NCI-H526 treated with DMSO at 0.1 percent for 48 hours (cell line): ENCODE measurements at regions not wholly inside any gene's neighbourhood (a gene's known extent, or its start where the extent isn't known, plus 50 kb on each side); places are given as distances from the start of the nearest gene placed in this dataset.

Source experiments
- DNase-seq: peaks from one replicate; lab custom pipeline; 2025; lab: John Stamatoyannopoulos, UW

DNA sequence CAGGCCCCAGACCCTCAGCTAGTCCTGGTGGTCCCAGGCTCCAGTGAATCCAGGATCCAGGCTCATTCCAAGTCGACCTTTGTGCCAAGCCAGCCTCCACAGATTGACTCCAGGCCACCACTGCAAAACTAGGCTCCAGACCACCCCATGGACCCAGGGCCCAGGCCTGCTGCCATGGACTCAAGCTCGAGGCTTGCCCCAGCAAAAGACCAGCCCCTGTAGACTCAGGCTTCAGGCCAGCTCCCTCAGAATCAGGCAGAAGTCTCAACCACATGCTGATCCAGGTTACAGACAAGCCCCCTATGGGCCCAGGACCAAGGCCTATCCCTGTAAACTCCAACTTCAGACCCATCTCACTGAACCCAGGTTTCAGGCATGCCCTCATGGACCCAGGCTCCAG is 692.4 kb downstream of the PCDH19 start:
- no peak for DNase-seq

DNA sequence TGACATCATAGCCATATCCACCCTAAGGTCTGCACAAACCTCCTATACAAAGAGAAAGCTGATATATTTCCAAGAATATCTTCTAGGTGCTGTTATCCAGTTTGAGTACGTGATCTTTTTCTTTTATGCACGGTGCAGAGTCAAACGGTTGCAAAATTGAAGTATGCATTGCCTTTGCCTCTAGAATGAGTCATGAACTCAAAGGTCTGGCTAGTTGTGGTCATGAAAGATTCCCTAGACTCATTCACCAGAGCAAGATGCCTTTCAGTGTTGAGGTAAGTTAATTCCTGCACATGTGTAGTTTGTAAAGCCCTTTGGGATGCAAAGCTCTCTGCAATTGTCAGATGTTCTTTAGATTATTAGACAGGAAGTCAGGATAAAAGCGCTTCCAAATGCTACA is 704.4 kb downstream of the PCDH19 start:
- DNase-seq: no peak

GRCh38 chrX:99703473-99703872 is 706.6 kb downstream of the PCDH19 start:
- DNase-seq: no peak

- DNase-seq: no peak
Observed at GRCh38 chrX:99698451-99698850, 711.6 kb downstream of the PCDH19 start.

GRCh38 chrX:99663136-99663535 is 746.9 kb downstream of the PCDH19 start:
- no peak for DNase-seq

- DNase-seq: no peak
Observed at GRCh38 chrX:99654188-99654587, 755.9 kb downstream of the PCDH19 start.

GRCh38 chrX:99653352-99653751 is 756.7 kb downstream of the PCDH19 start:
- no peak for DNase-seq

GRCh38 chrX:99613041-99613440 is 797.0 kb downstream of the PCDH19 start:
- DNase-seq: no peak

DNA sequence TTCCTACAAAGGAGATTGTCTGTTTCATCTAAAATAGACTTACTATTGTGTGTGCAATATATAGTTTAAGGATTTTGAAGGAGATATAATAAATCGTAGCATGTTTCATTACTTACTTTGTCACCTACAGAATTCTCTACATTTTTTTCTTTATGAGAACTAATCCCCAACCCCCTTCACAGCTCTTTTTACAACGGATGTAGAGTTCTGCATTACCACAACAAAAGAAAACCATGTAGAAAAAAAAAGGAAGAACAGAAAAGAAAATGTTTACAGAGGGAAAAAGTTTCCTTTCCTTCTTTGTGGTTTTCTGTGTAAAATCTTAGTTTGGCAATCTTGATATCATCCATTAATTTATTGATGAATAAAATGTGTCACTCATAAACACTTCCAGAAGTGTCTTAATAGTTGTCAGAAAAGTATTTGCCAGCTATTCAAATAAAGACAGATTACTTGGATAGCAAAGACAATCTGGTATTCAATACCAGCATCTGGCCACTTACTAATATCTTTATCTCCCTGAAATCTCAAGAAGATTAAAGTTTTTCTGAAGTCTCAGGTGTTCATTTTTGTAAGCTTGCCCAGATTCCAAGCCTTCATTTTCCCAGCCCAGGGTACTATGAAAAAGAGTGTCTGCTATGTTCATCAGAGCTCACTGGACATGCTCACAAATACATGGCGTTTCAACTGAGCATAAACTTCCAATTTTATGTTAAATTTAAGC is 806.8 kb downstream of the PCDH19 start:
- no peak for DNase-seq

DNA sequence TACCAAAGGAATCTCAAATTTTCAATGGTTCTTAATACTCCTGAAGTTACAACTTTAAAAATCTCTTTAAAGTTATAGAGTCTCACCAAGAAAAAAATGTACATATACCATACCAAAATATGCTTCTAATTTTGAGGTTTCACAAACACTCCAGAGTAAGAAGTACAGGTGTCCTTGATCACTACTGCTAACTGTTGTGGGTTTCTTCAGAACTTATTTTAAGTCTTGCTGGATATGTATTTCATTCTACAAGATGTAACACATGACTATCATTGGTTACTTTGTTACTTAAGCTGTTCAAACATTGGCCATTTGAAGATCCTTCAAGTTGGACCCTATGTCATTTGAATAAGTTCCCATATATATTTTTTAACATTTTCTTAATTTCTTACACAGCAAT is 808.0 kb downstream of the PCDH19 start:
- no peak for DNase-seq

DNA sequence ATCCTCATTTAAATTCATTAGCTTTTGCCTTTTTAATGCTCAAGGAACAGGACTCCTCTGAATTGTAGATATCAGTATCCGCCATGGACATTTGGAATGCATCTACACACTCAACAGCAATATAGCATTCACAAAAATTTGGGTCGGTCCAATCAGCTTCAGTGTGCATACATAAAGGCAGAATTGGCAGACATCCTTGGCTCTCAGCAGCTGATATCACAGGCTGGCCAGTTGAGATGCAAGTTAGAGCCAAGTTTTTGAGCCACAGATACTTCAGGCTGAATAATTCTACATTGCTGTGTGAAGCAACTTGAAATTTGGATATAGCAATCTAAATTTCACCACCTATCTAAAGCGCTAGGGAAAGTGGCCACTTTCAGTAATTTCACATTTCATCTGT is 821.1 kb downstream of the PCDH19 start:
- no peak for DNase-seq

GRCh38 chrX:99572711-99573110 is 837.4 kb downstream of the PCDH19 start:
- no peak for DNase-seq

- no peak for DNase-seq
Observed at GRCh38 chrX:99549381-99549780, 860.7 kb downstream of the PCDH19 start.

DNA sequence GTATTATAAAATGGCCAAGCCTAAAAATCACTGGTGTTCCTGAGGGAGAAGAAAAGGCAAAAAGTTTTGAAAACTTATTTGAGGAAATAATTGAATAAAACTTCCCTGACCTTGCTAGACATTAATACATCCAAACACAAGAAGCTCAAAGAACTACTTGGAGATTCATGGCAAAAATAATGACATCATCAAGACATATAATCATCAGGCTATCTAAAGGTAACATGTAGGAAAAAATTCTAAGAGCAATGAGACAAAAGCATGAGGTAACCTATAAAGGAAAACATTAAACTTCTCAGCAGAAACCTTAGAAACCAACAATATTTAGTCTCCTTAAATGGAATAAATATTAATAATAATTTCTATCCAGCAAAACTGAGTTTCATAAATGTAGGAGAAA is 887.6 kb downstream of the PCDH19 start:
- DNase-seq: no peak

- DNase-seq: no peak
Observed at GRCh38 chrX:99507768-99508167, 902.3 kb downstream of the PCDH19 start.

DNA sequence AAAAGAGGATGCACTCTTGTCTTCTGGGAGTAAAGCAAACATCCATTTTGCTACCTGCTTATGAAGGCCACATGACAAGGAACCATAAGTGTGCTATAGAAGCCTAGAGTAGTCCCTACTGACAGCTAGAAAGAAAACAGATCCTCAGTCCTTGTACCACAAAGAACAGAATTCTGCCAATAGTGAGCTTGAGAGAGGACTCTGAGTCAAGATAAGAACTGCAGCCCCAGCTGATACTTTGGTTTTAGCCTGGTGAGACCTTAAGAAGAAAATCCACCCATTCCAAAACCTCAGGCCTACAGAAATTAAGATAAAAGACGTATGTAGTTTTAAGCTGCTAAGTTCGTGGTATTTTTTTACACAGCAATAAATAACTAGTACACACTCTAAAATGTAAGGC is 914.6 kb downstream of the PCDH19 start:
- DNase-seq: no peak

GRCh38 chrX:99494668-99495067 is 915.4 kb downstream of the PCDH19 start:
- no peak for DNase-seq

DNA sequence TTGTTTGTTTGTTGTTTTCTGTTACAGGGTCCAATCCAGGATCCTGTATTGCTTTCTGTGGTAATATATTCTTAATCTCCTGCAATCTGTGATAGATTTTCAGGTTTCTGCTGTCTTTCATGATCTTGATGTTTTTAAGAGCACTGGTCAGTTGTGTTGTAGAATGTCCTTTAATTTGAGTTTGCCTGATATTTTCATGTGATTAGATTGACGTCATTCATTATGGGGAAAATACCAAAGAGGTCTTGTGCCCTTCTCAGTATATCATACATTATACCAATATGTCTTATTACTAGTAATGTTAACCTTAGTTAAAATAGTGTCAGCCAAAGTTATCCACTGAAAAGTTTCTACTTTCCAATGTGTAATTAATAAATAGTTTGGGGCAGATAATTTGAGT is 929.3 kb downstream of the PCDH19 start:
- DNase-seq: no peak

DNA sequence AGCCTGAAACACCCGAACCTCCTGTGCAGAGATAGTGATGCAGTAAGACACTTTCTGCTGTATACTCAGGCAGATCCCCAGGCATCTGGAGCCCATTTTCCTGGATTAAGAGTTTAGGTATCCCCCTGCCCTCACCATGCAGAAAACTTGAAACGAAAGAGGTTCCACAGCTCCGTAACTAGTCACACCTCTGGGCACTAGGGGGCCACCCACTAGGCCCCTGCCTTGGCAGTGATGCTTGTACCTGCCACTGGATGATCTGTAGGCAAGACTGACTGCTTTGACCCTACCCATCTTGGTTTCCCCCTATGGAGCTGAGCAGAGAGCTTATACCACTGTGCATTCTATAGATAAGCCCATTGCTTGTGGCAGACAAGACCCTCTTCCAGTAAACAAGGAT is 940.6 kb downstream of the PCDH19 start:
- no peak for DNase-seq

GRCh38 chrX:99468993-99469392 is 941.1 kb downstream of the PCDH19 start:
- DNase-seq: no peak

DNA sequence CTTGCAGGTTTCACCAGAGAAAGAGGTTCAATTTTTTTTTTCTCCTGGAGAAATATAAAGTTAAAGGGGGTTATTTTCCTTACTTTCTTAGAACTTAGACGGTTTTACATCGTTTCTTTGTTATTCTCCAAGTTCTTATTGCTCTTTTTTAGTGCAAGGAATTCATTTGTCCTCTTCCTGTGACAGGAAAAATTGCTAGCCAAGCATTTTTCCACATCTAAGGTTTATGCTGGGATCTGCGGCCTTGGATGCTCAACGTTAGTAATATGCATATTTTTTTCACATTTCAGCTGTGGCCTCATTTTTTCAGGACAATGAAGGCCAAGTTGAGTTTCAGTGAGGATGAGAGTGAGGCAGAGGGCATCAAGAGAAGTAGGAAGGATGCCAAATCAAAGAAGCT is 948.9 kb downstream of the PCDH19 start:
- no peak for DNase-seq

- DNase-seq: no peak
Observed at GRCh38 chrX:99445336-99445735, 964.7 kb downstream of the PCDH19 start.

- no peak for DNase-seq
Observed at GRCh38 chrX:99421796-99422195, 988.3 kb downstream of the PCDH19 start.

- no peak for DNase-seq
Observed at GRCh38 chrX:99415470-99415869, 994.6 kb downstream of the PCDH19 start.

- no peak for DNase-seq
Observed at GRCh38 chrX:99413317-99413716, 996.8 kb downstream of the PCDH19 start.
